MCF 10A (cell line): ENCODE measurements at regions not wholly inside any gene's neighbourhood (a gene's known extent, or its start where the extent isn't known, plus 50 kb on each side); places are given as distances from the start of the nearest gene placed in this dataset.
A peak's percentile ranks its signal among the peaks of the same experiment; 100 is the strongest.

Experiments used
- BruUV-seq: library from RNA; stranded (reverse); fragments of 400-500 nt; replicated peaks from 2 replicates; lab custom pipeline; 2021; lab: Mats Ljungman, UMichigan
- CTCF ChIA-PET: fragments of 300-600 bp; sonication (Branson Sonifier 250); formaldehyde crosslinking; extraction: SDS; loops from one replicate; lab custom pipeline; 2021; ENCODE audit warnings: antibody characterized with exemption, inconsistent platforms; lab: Yijun Ruan, JAX
- POLR2A ChIA-PET: fragments of 300-600, 350-650 bp; sonication (Branson Sonifier 250); formaldehyde crosslinking; extraction: SDS; loops from one replicate; lab custom pipeline; 2020; ENCODE audit warnings: antibody characterized with exemption, inconsistent platforms; lab: Yijun Ruan, JAX
- DNase-seq: peaks from one replicate; pipeline ENCODE4 v3.0.0-alpha.2; 2018; ENCODE audit not compliant: unreplicated experiment
- H3K27ac Mint-ChIP-seq: one replicate; pipeline ENCODE4 v1.8.0; 2022; ENCODE audit warnings: mild to moderate bottlenecking, low read depth, mixed read lengths; ENCODE audit not compliant: unreplicated experiment
- H3K27me3 Mint-ChIP-seq: one replicate; pipeline ENCODE4 v1.8.0; 2022; ENCODE audit warnings: mixed read lengths; ENCODE audit not compliant: insufficient read depth, unreplicated experiment
- H3K36me3 Mint-ChIP-seq: one replicate; pipeline ENCODE4 v1.8.0; 2022; ENCODE audit warnings: mild to moderate bottlenecking, moderate library complexity, mixed read lengths; ENCODE audit not compliant: insufficient read depth, unreplicated experiment
- H3K4me1 Mint-ChIP-seq: one replicate; pipeline ENCODE4 v1.8.0; 2022; ENCODE audit warnings: mixed read lengths; ENCODE audit not compliant: insufficient read depth, unreplicated experiment
- H3K4me3 Mint-ChIP-seq: one replicate; pipeline ENCODE4 v1.8.0; 2022; ENCODE audit warnings: mild to moderate bottlenecking, moderate library complexity, mixed read lengths; ENCODE audit not compliant: unreplicated experiment
- H3K9me3 Mint-ChIP-seq: one replicate; pipeline ENCODE4 v1.8.0; 2022; ENCODE audit warnings: mixed read lengths; ENCODE audit not compliant: unreplicated experiment
- CTCF ChIP-seq: fragments of 200-600 bp; IDR thresholded peaks from one replicate; pipeline ENCODE4 v1.8.0; 2022; ENCODE audit warnings: antibody characterized with exemption, mild to moderate bottlenecking; ENCODE audit not compliant: unreplicated experiment
- intact Hi-C: fragments of 100-400 bp; cut with micrococcal nuclease; formaldehyde crosslinking; loops from 2 replicates; pipeline ENCODE4 v1.14.1; 2022

DNA sequence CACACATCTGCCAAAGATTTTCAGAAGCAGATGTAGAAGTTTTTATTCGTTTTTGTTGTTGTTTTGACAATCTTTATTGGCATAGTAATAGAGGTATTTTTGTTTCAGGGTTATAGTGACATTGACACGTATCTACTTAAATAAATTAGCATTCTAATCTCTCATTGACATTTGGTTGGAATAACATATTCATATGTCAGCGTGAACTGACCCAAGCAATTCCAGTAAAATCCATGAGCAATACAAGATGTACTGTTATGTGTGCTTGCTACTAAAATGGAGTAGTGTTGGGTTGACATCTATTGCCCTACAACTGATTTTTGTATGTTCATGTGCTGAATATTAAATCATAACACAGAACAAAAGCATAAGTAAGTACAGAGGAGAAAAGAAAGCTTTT, 284.4 kb upstream of the SMC2 start:
- no peaks in the 10 kb centered on the region for H3K9me3 Mint-ChIP-seq
- H3K36me3 Mint-ChIP-seq: no peaks in the 10 kb centered on the region
- DNase-seq: no peak
- TF ChIP-seq CTCF: no peak
- intact Hi-C loops: no loop called here
- H3K4me1 Mint-ChIP-seq: peaks cover 5% of the 10 kb centered on the region
- H3K27me3 Mint-ChIP-seq: no peaks in the 10 kb centered on the region
- peak overlapping the region; percentile 10 for H3K27ac Mint-ChIP-seq
- CTCF ChIA-PET: interaction anchor here (0.6 to 1.0 kb wide), 2 partner anchors 10 to 156 kb away, joined by 3 read pairs; no protein-coding TSS in a partner anchor
- no TSS peak for BruUV-seq
- POLR2A ChIA-PET: no interaction called here
- H3K4me3 Mint-ChIP-seq: no peak overlapping the region

DNA sequence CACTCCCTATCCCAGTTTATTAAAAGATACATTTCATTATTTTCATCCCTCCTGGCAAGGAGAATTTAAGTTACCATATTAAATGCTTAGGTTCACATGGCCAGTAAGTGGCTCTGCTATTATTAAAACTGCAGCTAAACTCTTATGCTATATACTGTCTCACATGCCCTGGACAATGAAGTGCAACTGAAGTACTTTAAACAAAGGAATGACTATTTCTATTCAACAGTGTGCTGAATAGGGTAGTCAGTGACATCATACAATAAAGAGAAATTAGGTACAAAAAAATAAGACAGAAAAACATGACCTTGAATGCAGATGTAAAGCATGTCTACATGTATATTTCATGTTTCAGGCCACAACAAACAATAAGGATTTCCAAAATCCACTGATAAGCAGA, 282.6 kb upstream of the SMC2 start:
- Mint-ChIP-seq H3K27me3 (no peaks in the 10 kb centered on the region), H3K4me1 (no peaks in the 10 kb centered on the region), H3K27ac (no peak overlapping the region), H3K36me3 (no peaks in the 10 kb centered on the region), H3K9me3 (no peaks in the 10 kb centered on the region), H3K4me3 (no peak overlapping the region)
- ChIA-PET CTCF (no interaction called here), POLR2A (no interaction called here)
- no peak for DNase-seq
- no peak for TF ChIP-seq CTCF
- intact Hi-C loops: no loop called here
- no TSS peak for BruUV-seq

DNA sequence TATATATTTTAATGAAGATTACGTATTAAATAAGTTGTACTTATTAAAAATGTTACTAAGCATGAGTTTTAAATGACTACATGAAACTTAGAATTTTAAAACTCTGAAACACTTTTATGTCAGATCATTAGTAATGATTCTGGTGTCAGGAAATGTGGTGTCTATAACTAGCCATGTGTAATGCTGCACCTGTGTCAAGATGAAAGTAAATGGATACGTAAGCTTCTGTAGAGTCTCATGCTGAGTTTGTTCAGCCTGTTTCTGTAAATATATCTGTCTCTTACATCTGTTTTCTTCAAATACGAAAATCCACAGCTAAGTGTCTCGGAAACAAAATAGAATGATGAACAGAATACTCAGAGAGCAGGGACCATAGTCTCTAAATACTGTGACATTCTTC, 278.0 kb upstream of the SMC2 start:
- H3K9me3 Mint-ChIP-seq: no peaks in the 10 kb centered on the region
- TF ChIP-seq CTCF: no peak
- no peak overlapping the region for H3K4me3 Mint-ChIP-seq
- no peak overlapping the region for H3K27ac Mint-ChIP-seq
- no peak for DNase-seq
- no peaks in the 10 kb centered on the region for H3K4me1 Mint-ChIP-seq
- no peaks in the 10 kb centered on the region for H3K36me3 Mint-ChIP-seq
- ChIA-PET POLR2A (no interaction called here), CTCF (no interaction called here)
- no peaks in the 10 kb centered on the region for H3K27me3 Mint-ChIP-seq
- intact Hi-C loops: no loop called here
- no TSS peak for BruUV-seq

GRCh38 chr9:103819936-103820335, 274.2 kb upstream of the SMC2 start:
- H3K27ac Mint-ChIP-seq: no peak overlapping the region
- H3K4me3 Mint-ChIP-seq: no peak overlapping the region
- DNase-seq: no peak
- no TSS peak for BruUV-seq
- no peaks in the 10 kb centered on the region for H3K27me3 Mint-ChIP-seq
- intact Hi-C loops: no loop called here
- CTCF ChIA-PET: no interaction called here
- POLR2A ChIA-PET: no interaction called here
- H3K9me3 Mint-ChIP-seq: no peaks in the 10 kb centered on the region
- H3K36me3 Mint-ChIP-seq: no peaks in the 10 kb centered on the region
- H3K4me1 Mint-ChIP-seq: no peaks in the 10 kb centered on the region
- no peak for TF ChIP-seq CTCF
